ENCODE measurements at regions not wholly inside any gene's neighbourhood (a gene's known extent, or its start where the extent isn't known, plus 50 kb on each side); places are given as distances from the start of the nearest gene placed in this dataset.

DNA sequence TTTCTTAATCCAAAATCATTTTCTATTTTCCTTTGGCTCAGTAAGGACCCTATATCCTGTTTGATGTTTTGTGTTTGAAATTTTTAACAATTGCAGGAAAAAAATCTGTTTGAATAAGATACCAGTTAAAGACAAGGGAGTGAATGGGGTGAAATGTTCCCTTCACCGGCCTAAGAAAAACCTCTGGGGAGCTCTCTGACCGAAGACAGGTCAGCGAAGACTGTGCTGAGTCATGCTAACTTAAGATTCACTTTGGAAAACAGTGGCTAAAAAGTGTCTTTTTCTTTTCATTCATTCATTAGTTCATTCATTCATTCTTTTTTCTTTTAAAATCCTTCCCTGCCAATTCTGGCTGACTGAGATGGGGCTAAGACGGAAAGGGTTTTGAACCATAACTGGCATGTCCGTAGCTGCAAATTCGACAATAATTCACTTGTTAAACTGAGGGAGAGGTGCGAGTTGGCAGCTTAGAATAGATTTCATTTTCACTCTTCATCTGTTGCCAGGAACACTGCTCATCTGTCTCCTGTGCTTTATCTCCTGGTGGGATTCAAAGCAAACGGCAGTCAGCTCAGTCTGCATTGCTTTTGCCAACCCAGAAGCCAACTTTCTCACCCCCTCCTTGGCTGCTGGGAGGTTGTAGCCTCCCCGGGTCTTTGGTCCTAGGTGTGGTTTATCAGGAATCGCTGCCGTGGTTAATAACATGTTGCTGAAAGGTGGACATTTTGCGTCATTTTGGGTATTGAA lies 434.0 kb upstream of the LARGE1 start:
- no peaks in the 10 kb centered on the region for H3K27me3 ChIP-seq (ENCODE audit: control insufficient read depth in 1 of 2, insufficient read depth in 2 of 2, low read length in 2 of 2)
- intact Hi-C loops (cut with DNase I, micrococcal nuclease), result no loop called here
- H3K4me3 ChIP-seq (ENCODE audit: low read length), result no peak overlapping the region
- POLR2A ChIA-PET, result no interaction called here
- no peaks in the 10 kb centered on the region for H3K9me3 ChIP-seq (ENCODE audit: control insufficient read depth in 1 of 2, insufficient read depth in 1 of 2, low read length in 2 of 2)
- Mint-ChIP-seq H3K4me1 (ENCODE audit: low read depth) (no peaks in the 10 kb centered on the region), H3K27ac (no peak overlapping the region), H3K27me3 (peaks cover 14% of the 10 kb centered on the region), H3K9me3 (peaks cover 2% of the 10 kb centered on the region), H3K4me3 (no peak overlapping the region), H3K36me3 (ENCODE audit: low read depth) (no peaks in the 10 kb centered on the region)
- no peak overlapping the region for H3K27ac ChIP-seq (ENCODE audit: low read depth in 1 of 2, low read length in 2 of 2)
- TF ChIP-seq, protein P1, sequence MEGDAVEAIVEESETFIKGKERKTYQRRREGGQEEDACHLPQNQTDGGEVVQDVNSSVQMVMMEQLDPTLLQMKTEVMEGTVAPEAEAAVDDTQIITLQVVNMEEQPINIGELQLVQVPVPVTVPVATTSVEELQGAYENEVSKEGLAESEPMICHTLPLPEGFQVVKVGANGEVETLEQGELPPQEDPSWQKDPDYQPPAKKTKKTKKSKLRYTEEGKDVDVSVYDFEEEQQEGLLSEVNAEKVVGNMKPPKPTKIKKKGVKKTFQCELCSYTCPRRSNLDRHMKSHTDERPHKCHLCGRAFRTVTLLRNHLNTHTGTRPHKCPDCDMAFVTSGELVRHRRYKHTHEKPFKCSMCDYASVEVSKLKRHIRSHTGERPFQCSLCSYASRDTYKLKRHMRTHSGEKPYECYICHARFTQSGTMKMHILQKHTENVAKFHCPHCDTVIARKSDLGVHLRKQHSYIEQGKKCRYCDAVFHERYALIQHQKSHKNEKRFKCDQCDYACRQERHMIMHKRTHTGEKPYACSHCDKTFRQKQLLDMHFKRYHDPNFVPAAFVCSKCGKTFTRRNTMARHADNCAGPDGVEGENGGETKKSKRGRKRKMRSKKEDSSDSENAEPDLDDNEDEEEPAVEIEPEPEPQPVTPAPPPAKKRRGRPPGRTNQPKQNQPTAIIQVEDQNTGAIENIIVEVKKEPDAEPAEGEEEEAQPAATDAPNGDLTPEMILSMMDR (IDR thresholded peaks at IDR 0.05), result no peak
- CTCF ChIA-PET, result no interaction called here
- H3K4me1 ChIP-seq (ENCODE audit: insufficient read depth, low read length), result no peaks in the 10 kb centered on the region
- DNase-seq, result no peak
- ATAC-seq (ENCODE audit: poor library complexity), result no peak
- H3K36me3 ChIP-seq (ENCODE audit: insufficient read depth, low read length), result no peaks in the 10 kb centered on the region

DNA sequence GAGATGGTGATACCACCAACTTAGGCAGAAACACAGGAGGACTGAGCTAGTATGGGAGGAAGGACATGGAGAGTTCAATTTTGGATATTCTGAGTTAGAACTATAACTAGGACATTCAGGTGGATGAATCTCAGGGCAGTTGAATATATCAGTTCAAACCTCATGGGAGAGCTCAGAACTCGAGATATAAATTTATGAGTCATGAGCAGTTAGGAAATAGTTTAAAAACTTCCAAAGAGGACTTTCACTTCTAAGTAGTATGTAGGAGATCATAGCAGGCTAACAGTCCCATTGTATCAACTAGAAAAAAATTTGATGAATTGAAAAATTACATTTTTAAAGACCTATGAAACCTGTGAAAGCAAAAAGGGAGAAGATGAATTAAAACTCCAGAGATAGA lies 436.2 kb upstream of the LARGE1 start:
- no peaks in the 10 kb centered on the region for H3K9me3 ChIP-seq (ENCODE audit: control insufficient read depth in 1 of 2, insufficient read depth in 1 of 2, low read length in 2 of 2)
- Mint-ChIP-seq H3K4me3 (no peak overlapping the region), H3K27ac (no peak overlapping the region), H3K9me3 (peaks cover 2% of the 10 kb centered on the region), H3K27me3 (peaks cover 8% of the 10 kb centered on the region), H3K36me3 (ENCODE audit: low read depth) (no peaks in the 10 kb centered on the region), H3K4me1 (ENCODE audit: low read depth) (no peaks in the 10 kb centered on the region)
- ChIA-PET CTCF (no interaction called here), POLR2A (no interaction called here)
- H3K27me3 ChIP-seq (ENCODE audit: control insufficient read depth in 1 of 2, insufficient read depth in 2 of 2, low read length in 2 of 2), result no peaks in the 10 kb centered on the region
- intact Hi-C loops (cut with DNase I, micrococcal nuclease), result no loop called here
- no peak overlapping the region for H3K4me3 ChIP-seq (ENCODE audit: low read length)
- H3K4me1 ChIP-seq (ENCODE audit: insufficient read depth, low read length), result no peaks in the 10 kb centered on the region
- H3K36me3 ChIP-seq (ENCODE audit: insufficient read depth, low read length), result no peaks in the 10 kb centered on the region
- H3K27ac ChIP-seq (ENCODE audit: low read depth in 1 of 2, low read length in 2 of 2), result no peak overlapping the region
- TF ChIP-seq, protein P1 (IDR thresholded peaks at IDR 0.05), result no peak
- ATAC-seq (ENCODE audit: poor library complexity), result no peak
- DNase-seq, result no peak

DNA sequence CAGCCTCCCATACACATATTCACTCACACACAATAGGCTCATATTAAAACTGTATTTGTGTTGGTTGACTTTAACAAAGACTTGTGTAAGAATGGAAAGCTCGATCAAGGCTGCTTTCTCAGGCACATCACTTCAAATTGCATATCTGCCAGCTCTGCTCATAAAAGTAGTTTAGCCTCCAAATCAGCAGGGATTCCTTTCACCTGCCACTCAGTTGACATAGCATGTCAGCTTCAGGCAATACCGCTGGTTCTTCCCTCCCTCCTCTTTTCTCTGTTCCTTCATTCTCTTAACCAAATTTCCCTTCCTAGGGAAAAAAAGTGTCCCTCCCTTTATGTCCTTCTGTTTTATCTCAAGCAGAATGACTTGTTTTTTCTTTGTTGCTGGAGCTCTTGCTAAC lies 450.4 kb upstream of the LARGE1 start:
- H3K9me3 ChIP-seq (ENCODE audit: control insufficient read depth in 1 of 2, insufficient read depth in 1 of 2, low read length in 2 of 2), result peaks cover 0 to 8% of the 10 kb centered on the region in 2 experiments
- Mint-ChIP-seq H3K9me3 (peaks cover 19% of the 10 kb centered on the region), H3K36me3 (ENCODE audit: low read depth) (no peaks in the 10 kb centered on the region), H3K4me3 (no peak overlapping the region), H3K27me3 (no peaks in the 10 kb centered on the region), H3K27ac (no peak overlapping the region), H3K4me1 (ENCODE audit: low read depth) (no peaks in the 10 kb centered on the region)
- H3K4me1 ChIP-seq (ENCODE audit: insufficient read depth, low read length), result no peaks in the 10 kb centered on the region
- no peaks in the 10 kb centered on the region for H3K27me3 ChIP-seq (ENCODE audit: control insufficient read depth in 1 of 2, insufficient read depth in 2 of 2, low read length in 2 of 2)
- H3K4me3 ChIP-seq (ENCODE audit: low read length), result no peak overlapping the region
- no peaks in the 10 kb centered on the region for H3K36me3 ChIP-seq (ENCODE audit: insufficient read depth, low read length)
- ChIA-PET CTCF (no interaction called here), POLR2A (no interaction called here)
- TF ChIP-seq, protein P1 (IDR thresholded peaks at IDR 0.05), result no peak
- intact Hi-C loops (cut with DNase I, micrococcal nuclease), result no loop called here
- no peak overlapping the region for H3K27ac ChIP-seq (ENCODE audit: low read depth in 1 of 2, low read length in 2 of 2)
- ATAC-seq (ENCODE audit: poor library complexity) (no peak), DNase-seq (no peak)
